ENCODE measurements at regions not wholly inside any gene's neighbourhood (a gene's known extent, or its start where the extent isn't known, plus 50 kb on each side); places are given as distances from the start of the nearest gene placed in this dataset.

DNA sequence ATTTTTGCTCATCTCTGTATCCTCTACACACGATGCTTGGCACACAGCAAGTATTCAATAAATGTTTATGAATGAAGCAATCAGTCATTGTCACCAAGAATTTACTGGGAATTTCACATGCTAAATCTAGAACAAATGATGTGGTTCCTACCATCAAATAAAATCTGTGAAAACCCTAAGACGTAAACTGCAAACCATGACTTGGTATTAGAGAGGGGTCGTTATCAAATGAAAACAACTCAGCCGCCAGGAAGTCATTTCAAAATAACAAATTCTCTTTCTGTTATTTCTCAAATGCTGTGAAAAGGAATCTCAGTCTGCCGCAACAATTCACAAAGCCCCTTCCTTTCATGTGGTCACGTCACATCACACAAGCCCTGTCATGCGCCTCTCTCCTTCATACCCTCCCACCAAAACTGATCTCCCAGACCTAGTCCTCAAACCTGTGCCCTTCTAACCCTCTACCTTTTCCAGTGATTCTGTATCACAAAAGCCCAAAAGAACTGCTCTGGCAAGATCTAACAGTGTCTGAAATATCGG, 173.6 kb downstream of the DEPDC1B start:
- no peaks in the 10 kb centered on the region for H3K4me1 Mint-ChIP-seq
- H3K27me3 Mint-ChIP-seq: peaks cover 7% of the 10 kb centered on the region
- no peaks in the 10 kb centered on the region for H3K36me3 Mint-ChIP-seq (ENCODE audit: low read depth)
- no peak for ATAC-seq (replicated peaks)
- no peak overlapping the region for H3K27ac Mint-ChIP-seq
- H3K4me3 Mint-ChIP-seq: no peak overlapping the region
- H3K9me3 Mint-ChIP-seq: no peaks in the 10 kb centered on the region

DNA sequence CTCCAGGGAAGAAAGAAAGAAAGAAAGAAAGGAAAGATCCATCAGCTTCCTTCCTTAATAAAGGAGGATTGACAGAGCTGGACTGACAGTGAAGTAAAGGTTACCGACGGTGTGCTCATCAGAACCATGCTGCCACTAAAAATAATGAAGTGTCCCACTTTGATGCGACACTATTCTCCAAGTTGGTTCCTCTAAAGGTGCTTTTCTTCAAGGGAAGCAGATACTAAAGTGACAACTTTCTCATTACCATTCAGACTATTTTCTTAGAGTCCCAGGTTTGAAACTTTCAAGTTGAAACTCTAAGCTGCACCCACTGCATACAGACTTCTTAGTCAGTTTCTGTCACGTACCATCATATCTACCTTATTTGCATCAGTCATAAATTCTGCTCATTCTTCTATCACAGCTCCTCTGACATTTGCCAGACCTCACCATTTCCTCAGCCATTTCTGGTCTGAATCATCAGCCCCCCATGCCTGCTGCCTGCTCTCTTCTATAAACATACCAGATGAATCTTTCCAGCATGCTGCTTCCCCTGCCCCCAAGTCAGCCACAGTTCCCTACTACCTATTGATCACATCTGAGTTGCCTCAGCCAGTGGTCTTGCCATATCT, 177.6 kb downstream of the DEPDC1B start:
- H3K27me3 Mint-ChIP-seq: peaks cover 15% of the 10 kb centered on the region
- no peak overlapping the region for H3K4me3 Mint-ChIP-seq
- H3K36me3 Mint-ChIP-seq (ENCODE audit: low read depth): no peaks in the 10 kb centered on the region
- H3K27ac Mint-ChIP-seq: no peak overlapping the region
- no peaks in the 10 kb centered on the region for H3K4me1 Mint-ChIP-seq
- ATAC-seq (replicated peaks): peak; percentile 28
- H3K9me3 Mint-ChIP-seq: no peaks in the 10 kb centered on the region

DNA sequence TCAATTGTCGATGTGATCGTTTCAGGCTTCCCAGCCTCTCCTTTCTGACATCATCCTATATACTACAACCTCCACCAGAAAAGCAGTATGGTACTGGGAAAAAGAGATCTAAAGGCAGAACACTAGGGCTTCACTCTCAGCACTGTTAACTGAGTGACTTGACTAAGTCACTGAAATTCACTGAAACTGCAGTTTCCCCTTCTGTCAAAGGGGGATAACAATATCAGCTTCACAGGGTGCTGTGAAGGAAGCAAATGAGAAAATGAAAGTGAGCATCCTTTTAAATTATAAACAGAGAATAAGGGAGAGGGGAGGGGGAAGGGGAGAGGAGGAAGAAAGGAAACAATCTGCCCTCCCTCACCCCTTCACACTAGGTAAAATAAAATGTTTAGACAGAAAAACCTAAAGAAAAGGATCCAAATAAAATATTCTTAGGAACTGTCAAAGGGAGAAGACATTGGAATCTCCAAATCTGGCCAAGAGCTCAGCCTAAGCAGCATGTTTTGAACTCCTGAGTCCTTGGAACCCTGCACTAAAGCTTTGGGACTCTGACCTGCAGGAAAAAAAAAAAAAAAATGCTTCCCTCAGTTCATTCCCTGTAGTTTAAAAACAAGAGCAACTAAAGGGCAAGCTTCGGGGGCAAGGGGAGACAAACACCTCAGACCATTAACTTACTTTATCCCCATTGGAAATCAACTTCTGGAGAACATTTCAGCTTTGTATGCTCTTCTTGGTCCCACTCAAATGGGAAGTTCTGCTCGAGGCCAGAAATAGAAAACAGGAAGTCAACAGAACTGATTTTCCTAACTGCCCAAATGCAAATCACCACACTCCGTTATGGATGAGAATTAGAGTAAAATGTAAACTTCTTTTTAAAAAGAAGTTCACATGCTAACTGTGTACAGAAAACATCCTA, 178.3 kb downstream of the DEPDC1B start:
- H3K4me1 Mint-ChIP-seq: no peaks in the 10 kb centered on the region
- H3K4me3 Mint-ChIP-seq: no peak overlapping the region
- H3K9me3 Mint-ChIP-seq: no peaks in the 10 kb centered on the region
- peaks cover 13% of the 10 kb centered on the region for H3K27me3 Mint-ChIP-seq
- no peak for ATAC-seq (replicated peaks)
- no peak overlapping the region for H3K27ac Mint-ChIP-seq
- no peaks in the 10 kb centered on the region for H3K36me3 Mint-ChIP-seq (ENCODE audit: low read depth)

DNA sequence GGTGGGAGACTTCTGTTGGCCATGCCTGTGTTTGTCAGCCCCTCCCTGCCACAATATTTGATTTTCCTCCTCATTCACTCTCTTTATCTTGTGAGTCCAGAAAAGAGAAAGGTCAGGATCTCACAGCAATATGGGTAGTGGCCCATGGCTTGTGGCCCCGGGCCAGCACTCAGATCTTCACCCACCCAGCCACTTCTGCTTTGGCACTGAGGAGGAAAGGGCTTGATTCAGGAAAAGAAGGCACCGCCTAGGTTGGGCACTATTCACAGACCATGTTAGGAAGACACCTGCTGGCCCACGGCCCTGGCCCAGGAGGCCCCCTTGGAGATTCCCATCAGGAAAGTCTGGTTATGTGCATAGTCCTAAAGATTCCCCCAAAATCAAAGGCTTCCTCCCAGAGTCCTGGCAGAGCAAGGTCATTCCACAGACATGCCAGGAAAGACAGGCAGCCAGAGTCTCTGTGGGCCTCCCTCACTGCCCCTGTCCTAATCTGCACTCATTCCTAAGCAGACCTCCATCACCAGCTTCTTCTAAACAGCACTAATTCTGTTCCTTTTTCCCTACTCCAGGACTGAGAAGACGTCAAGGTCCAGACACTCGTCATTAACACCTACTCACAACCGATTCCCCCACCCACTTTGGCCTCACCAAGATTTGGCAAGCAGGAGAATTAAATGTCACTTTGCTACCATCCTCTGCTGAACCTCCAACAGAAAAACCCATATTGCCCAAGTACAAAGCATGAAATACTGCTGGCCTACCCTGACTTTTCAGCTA, 179.3 kb downstream of the DEPDC1B start:
- no peak for ATAC-seq (replicated peaks)
- H3K4me3 Mint-ChIP-seq: no peak overlapping the region
- H3K4me1 Mint-ChIP-seq: no peaks in the 10 kb centered on the region
- H3K36me3 Mint-ChIP-seq (ENCODE audit: low read depth): no peaks in the 10 kb centered on the region
- H3K9me3 Mint-ChIP-seq: no peaks in the 10 kb centered on the region
- H3K27ac Mint-ChIP-seq: no peak overlapping the region
- peaks cover 11% of the 10 kb centered on the region for H3K27me3 Mint-ChIP-seq

DNA sequence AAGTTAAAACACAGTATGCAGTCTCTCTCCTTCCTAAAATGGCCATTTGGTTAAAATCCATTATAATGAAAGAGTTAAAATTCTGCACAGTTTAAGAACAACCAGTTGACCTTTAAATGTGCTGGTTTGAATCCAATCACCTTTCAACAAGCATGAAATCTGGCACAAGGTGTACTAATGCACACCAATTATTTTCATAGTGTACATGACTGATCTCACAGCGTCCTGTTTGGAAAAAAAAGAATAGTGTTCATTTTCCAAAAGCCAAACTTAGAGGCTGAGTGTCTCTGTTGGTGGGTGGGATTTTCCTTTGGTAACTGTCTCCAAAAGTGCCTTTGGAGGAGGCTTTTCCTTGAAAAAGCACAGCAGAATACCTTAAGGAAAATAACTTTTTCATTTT, 180.6 kb downstream of the DEPDC1B start:
- no peaks in the 10 kb centered on the region for H3K4me1 Mint-ChIP-seq
- no peak overlapping the region for H3K4me3 Mint-ChIP-seq
- no peaks in the 10 kb centered on the region for H3K9me3 Mint-ChIP-seq
- H3K27me3 Mint-ChIP-seq: peaks cover 8% of the 10 kb centered on the region
- ATAC-seq (replicated peaks): no peak
- H3K36me3 Mint-ChIP-seq (ENCODE audit: low read depth): no peaks in the 10 kb centered on the region
- no peak overlapping the region for H3K27ac Mint-ChIP-seq

DNA sequence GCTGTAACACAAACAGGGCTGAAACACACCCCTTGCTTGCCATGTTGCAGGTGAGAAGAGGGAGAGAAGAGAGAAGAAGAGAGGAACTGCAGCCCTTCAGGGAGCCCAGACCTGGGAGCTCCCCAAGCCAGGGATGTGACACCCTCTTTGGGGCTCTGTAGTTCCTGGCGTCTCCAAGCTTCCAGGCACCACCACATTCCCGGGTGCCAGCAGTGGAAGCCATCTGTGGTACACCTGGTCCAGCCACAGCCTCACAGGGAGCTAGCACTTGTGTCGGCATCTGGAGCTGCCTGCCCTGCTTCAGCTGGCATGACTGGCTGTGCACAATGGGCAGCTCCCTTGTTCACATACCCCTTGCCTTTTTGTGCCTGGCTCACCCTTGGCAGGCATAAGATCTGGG, 182.1 kb downstream of the DEPDC1B start:
- no peaks in the 10 kb centered on the region for H3K9me3 Mint-ChIP-seq
- no peak overlapping the region for H3K4me3 Mint-ChIP-seq

DNA sequence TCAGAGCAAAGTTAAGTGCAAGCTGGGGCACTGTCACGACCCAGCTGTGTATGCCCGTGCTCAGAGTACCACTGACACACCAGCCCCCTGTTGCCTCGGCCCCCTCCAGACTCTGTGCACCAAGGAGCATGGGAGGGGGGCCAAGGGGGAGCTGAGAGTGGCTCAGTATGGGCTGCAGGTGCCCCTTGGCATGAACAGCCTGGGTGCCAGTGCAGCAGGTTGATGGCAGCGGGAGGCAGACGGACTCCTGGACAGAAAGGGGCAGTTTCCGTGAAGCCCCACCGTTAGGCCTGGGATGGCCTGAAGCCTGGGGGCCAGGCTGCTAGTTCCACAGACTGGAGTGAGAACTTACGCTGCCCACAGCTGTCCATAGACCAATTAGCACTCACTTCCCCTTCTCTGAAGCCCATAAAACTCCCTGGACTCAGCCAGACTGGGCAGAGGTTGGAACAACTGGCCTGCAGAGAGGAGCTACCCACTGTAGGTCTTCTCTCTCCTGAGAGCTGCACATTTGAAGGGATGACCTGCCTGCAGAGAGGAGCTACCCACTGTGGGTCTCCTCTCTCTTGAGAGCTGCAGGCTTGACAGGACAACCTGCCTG, 182.8 kb downstream of the DEPDC1B start:
- no peaks in the 10 kb centered on the region for H3K36me3 Mint-ChIP-seq (ENCODE audit: low read depth)
- peaks cover 8% of the 10 kb centered on the region for H3K27me3 Mint-ChIP-seq
- no peak overlapping the region for H3K27ac Mint-ChIP-seq
- ATAC-seq (replicated peaks): no peak
- H3K4me1 Mint-ChIP-seq: no peaks in the 10 kb centered on the region
- no peak overlapping the region for H3K4me3 Mint-ChIP-seq
- no peaks in the 10 kb centered on the region for H3K9me3 Mint-ChIP-seq

More for the DNA sequence above, 182.1 kb downstream of the DEPDC1B start:
- Mint-ChIP-seq H3K27ac (no peak overlapping the region), H3K4me1 (no peaks in the 10 kb centered on the region), H3K27me3 (peaks cover 8% of the 10 kb centered on the region), H3K36me3 (ENCODE audit: low read depth) (no peaks in the 10 kb centered on the region)
- ATAC-seq (replicated peaks): no peak

DNA sequence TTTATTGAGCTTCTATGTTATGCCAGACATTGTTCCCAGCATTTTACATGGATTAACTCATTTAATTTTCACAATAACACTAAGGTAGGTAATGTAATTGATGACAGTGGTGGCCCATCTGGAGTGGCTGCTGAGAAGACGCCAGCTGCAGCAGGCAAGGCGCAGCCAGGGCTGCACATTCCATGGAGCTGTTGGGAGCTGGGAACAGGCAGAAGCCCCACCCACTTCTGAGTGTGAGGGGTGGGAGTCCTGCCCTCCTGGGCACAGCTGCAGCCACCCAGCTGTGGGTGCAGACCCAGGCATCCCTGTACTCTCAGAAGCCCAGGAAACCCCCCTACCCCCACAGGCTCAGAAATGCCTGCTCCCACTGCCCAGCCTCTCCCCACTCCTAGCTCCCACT, 183.3 kb downstream of the DEPDC1B start:
- H3K27me3 Mint-ChIP-seq: peaks cover 8% of the 10 kb centered on the region
- no peaks in the 10 kb centered on the region for H3K9me3 Mint-ChIP-seq
- no peak overlapping the region for H3K27ac Mint-ChIP-seq
- no peaks in the 10 kb centered on the region for H3K4me1 Mint-ChIP-seq
- H3K4me3 Mint-ChIP-seq: no peak overlapping the region
- no peak for ATAC-seq (replicated peaks)
- no peaks in the 10 kb centered on the region for H3K36me3 Mint-ChIP-seq (ENCODE audit: low read depth)

DNA sequence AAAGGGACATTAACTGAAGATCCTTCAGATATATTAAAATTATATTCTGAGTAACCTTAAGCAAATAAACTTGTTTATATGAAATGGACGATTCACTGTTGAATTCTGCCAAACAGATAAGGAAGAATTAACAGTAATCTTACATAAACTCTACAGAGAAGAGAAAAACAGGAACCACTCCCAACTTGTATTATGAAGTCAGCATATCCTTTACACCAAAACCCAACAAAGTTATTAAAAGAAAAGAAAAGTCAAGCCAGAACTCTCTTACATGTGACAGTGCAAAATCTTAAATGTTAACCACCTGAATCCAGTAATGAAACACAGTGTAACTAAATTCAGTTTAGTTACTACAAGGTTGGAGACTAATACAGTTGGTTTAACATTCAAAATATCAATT, 185.8 kb downstream of the DEPDC1B start:
- peaks cover 6% of the 10 kb centered on the region for H3K27me3 Mint-ChIP-seq
- no peak for ATAC-seq (replicated peaks)
- H3K4me1 Mint-ChIP-seq: no peaks in the 10 kb centered on the region
- no peak overlapping the region for H3K27ac Mint-ChIP-seq
- no peak overlapping the region for H3K4me3 Mint-ChIP-seq
- no peaks in the 10 kb centered on the region for H3K36me3 Mint-ChIP-seq (ENCODE audit: low read depth)
- H3K9me3 Mint-ChIP-seq: no peaks in the 10 kb centered on the region

DNA sequence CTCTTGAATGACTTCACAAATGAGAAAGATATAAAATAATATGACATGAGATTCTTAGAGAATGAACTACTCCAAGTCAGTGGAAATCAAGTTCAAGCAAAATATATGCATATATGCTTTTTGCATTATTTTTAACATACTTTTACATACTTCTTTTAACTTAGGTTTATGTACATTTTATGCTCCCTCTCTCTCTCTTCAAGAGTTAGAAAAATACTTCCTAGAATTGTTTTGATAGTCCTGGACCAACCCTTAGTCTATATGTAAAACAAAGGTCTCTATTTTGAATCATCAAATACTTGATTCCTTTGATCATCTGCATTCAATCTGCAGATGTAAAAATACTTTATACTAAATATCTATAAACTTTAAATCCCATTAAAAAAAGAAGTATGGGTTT, 187.8 kb downstream of the DEPDC1B start:
- no peak overlapping the region for H3K4me3 Mint-ChIP-seq
- no peaks in the 10 kb centered on the region for H3K9me3 Mint-ChIP-seq
- H3K36me3 Mint-ChIP-seq (ENCODE audit: low read depth): no peaks in the 10 kb centered on the region
- no peak for ATAC-seq (replicated peaks)
- peaks cover 6% of the 10 kb centered on the region for H3K27me3 Mint-ChIP-seq
- H3K27ac Mint-ChIP-seq: no peak overlapping the region
- H3K4me1 Mint-ChIP-seq: no peaks in the 10 kb centered on the region

DNA sequence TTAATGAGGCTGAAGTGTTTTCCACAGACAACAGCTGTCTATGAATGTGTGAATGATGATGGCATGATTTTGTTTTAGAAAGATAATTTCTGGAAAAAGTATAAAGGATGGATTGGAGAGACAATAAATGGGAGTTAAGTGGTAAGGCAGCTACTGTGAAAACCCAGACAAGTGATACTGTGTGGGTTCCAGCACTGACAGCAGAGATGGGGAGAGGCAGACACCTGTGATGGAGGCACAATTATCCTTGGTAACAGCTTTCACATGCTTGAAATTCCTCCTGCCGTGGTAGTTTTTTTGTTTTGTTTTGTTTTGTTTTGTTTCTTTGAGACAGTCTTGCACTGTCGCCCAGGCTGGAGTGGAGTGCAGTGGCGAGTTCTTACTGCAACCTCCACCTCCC, 189.3 kb downstream of the DEPDC1B start:
- no peaks in the 10 kb centered on the region for H3K36me3 Mint-ChIP-seq (ENCODE audit: low read depth)
- H3K9me3 Mint-ChIP-seq: no peaks in the 10 kb centered on the region
- ATAC-seq (replicated peaks): no peak
- no peak overlapping the region for H3K4me3 Mint-ChIP-seq
- H3K4me1 Mint-ChIP-seq: no peaks in the 10 kb centered on the region
- H3K27ac Mint-ChIP-seq: no peak overlapping the region
- peaks cover 6% of the 10 kb centered on the region for H3K27me3 Mint-ChIP-seq

DNA sequence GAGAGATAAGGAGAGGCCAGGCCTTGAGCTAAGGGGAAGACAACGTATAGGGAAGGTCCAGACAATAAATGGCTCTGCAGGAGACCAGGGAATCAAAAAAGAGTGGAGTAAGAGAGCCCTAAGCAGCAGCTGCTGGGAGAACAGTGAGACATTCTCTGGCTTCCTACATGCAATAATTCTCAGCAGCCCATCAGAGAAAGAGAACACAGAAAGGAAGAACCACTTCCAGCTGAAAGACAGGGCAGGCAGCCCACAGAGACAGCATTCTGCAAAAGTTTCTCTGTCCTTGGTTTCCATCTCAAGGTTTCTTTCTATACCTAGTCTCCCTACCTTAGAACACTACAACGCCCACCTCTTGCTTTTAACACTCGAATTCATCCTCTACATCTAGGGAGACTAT, 189.9 kb downstream of the DEPDC1B start:
- Mint-ChIP-seq H3K4me1 (no peaks in the 10 kb centered on the region), H3K9me3 (no peaks in the 10 kb centered on the region), H3K4me3 (no peak overlapping the region), H3K36me3 (ENCODE audit: low read depth) (no peaks in the 10 kb centered on the region), H3K27me3 (peaks cover 6% of the 10 kb centered on the region), H3K27ac (no peak overlapping the region)
- ATAC-seq (replicated peaks): no peak

DNA sequence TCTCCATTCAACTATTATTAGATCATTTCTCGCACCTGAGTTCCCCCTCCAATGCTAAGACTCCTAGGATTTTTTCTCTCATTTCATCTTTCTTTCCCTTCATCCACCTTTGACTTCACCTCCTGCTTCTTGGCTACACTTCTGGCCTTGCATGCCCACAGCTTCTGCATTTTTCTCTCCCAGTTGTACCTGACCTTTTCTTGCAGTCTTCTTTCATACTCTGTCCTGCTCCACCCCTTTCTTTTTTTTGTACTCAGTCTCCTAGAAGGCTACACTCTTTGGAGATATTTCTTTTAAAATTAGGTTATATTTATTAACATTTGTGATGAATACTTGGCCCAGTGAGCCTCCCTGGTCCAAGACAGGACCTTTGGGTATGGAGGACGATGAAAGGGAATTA, 190.4 kb downstream of the DEPDC1B start:
- no peaks in the 10 kb centered on the region for H3K4me1 Mint-ChIP-seq
- H3K9me3 Mint-ChIP-seq: no peaks in the 10 kb centered on the region

DNA sequence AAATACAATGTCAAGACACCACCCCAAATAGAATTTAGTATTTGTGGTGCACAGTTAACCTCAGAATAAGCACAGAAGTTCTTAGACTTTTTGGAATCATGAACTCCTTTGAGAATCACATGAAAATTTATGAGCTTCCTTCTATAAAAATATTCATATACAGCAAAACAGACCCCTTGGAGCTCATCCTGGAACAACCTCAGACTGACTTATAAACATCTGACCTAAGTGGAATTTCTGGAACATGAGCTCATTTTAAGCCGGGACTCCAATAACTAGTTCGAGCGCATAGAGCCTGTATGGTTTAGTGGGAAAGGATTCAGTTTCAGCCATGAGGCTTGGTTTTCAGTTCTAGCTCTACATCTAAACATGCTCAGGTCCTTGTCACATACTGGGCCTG, 192.3 kb downstream of the DEPDC1B start:
- peaks cover 6% of the 10 kb centered on the region for H3K27me3 Mint-ChIP-seq
- H3K9me3 Mint-ChIP-seq: no peaks in the 10 kb centered on the region
- H3K36me3 Mint-ChIP-seq (ENCODE audit: low read depth): no peaks in the 10 kb centered on the region
- no peak overlapping the region for H3K4me3 Mint-ChIP-seq
- H3K4me1 Mint-ChIP-seq: no peaks in the 10 kb centered on the region
- ATAC-seq (replicated peaks): no peak
- H3K27ac Mint-ChIP-seq: no peak overlapping the region

More for the DNA sequence above, 190.4 kb downstream of the DEPDC1B start:
- Mint-ChIP-seq H3K27ac (no peak overlapping the region), H3K36me3 (ENCODE audit: low read depth) (no peaks in the 10 kb centered on the region), H3K4me3 (no peak overlapping the region), H3K27me3 (peaks cover 6% of the 10 kb centered on the region)
- no peak for ATAC-seq (replicated peaks)
